ENCODE measurements at regions not wholly inside any gene's neighbourhood (a gene's known extent, or its start where the extent isn't known, plus 50 kb on each side); places are given as distances from the start of the nearest gene placed in this dataset.

DNA sequence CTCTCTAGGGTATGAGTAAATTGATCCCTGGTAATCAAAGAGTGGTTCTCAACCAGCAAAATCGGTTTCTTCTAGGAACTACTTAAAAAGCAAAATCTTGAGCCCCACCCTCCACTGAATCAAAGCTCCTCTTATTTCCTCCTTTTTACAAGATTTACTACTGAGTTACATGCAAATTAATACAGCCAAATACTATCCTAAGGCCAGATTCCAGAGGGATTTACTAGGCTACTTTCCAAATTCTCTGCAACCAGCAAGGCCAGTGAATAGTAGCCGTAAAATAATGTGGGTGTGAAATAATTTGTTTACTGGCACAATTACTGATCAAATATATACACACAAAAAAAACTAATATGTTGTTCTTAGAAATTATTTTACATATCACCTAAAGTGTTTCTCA, 1583.8 kb downstream of the NCAM2 start:
- H3K27ac ChIP-seq (ENCODE audit: low read length), result no peak overlapping the region
- H3K27ac Mint-ChIP-seq, result no peak overlapping the region
- WGBS (ENCODE audit: insufficient coverage), result 55% methylated on average over 1 of the region's 2 CpGs
- H3K9me3 ChIP-seq (ENCODE audit: control insufficient read depth, insufficient read depth, low read length), result no peaks in the 10 kb centered on the region
- no peak overlapping the region for H3K4me3 ChIP-seq (ENCODE audit: low read length)
- H3K27me3 Mint-ChIP-seq (ENCODE audit: low read depth in 2 of 2), result no peaks in the 10 kb centered on the region
- DNase-seq (no peak), ATAC-seq (no peak)
- H3K4me1 ChIP-seq (ENCODE audit: control insufficient read depth, insufficient read depth, low read length), result no peaks in the 10 kb centered on the region
- TF ChIP-seq, protein P1, sequence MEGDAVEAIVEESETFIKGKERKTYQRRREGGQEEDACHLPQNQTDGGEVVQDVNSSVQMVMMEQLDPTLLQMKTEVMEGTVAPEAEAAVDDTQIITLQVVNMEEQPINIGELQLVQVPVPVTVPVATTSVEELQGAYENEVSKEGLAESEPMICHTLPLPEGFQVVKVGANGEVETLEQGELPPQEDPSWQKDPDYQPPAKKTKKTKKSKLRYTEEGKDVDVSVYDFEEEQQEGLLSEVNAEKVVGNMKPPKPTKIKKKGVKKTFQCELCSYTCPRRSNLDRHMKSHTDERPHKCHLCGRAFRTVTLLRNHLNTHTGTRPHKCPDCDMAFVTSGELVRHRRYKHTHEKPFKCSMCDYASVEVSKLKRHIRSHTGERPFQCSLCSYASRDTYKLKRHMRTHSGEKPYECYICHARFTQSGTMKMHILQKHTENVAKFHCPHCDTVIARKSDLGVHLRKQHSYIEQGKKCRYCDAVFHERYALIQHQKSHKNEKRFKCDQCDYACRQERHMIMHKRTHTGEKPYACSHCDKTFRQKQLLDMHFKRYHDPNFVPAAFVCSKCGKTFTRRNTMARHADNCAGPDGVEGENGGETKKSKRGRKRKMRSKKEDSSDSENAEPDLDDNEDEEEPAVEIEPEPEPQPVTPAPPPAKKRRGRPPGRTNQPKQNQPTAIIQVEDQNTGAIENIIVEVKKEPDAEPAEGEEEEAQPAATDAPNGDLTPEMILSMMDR (IDR thresholded peaks at IDR 0.05), result no peak
- no peak overlapping the region for H3K4me3 Mint-ChIP-seq
- H3K27me3 ChIP-seq (ENCODE audit: control insufficient read depth, insufficient read depth, low read length), result no peaks in the 10 kb centered on the region
- intact Hi-C loops (cut with micrococcal nuclease), result no loop called here
- H3K36me3 Mint-ChIP-seq, result peaks cover 6% of the 10 kb centered on the region
- H3K9me3 Mint-ChIP-seq, result peaks cover 2 to 7% of the 10 kb centered on the region in 2 donors
- H3K4me1 Mint-ChIP-seq, result no peaks in the 10 kb centered on the region
- H3K36me3 ChIP-seq (ENCODE audit: control insufficient read depth, insufficient read depth, low read length), result no peaks in the 10 kb centered on the region

DNA sequence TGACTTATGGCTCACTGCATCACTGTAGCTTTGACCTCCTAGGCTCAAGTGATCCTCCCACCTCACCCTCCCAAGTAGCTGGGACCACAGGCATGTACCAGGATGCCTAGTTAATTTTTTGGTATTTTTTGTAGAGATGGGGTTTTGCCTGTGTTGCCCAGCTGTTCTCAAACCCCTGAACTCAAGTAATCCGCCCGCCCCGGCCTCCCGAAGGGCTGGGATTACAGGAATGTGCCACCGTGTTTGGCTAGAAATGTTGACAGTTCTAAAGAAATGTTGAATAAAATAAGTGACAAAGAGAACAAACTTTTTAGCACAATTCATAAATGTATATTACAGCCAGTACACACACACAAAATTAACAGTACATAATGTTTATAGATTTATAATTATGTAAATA, 1586.1 kb downstream of the NCAM2 start:
- no peaks in the 10 kb centered on the region for H3K36me3 ChIP-seq (ENCODE audit: control insufficient read depth, insufficient read depth, low read length)
- H3K27ac ChIP-seq (ENCODE audit: low read length), result no peak overlapping the region
- no peaks in the 10 kb centered on the region for H3K4me1 ChIP-seq (ENCODE audit: control insufficient read depth, insufficient read depth, low read length)
- Mint-ChIP-seq H3K4me3 (no peak overlapping the region), H3K36me3 (peaks cover 6% of the 10 kb centered on the region), H3K9me3 (peaks cover 5 to 10% of the 10 kb centered on the region in 2 donors), H3K27me3 (ENCODE audit: low read depth in 2 of 2) (no peaks in the 10 kb centered on the region), H3K27ac (no peak overlapping the region), H3K4me1 (no peaks in the 10 kb centered on the region)
- intact Hi-C loops (cut with micrococcal nuclease), result no loop called here
- TF ChIP-seq, protein P1 (IDR thresholded peaks at IDR 0.05), result no peak
- H3K9me3 ChIP-seq (ENCODE audit: control insufficient read depth, insufficient read depth, low read length), result no peaks in the 10 kb centered on the region
- DNase-seq, result no peak
- no peak overlapping the region for H3K4me3 ChIP-seq (ENCODE audit: low read length)
- no peaks in the 10 kb centered on the region for H3K27me3 ChIP-seq (ENCODE audit: control insufficient read depth, insufficient read depth, low read length)
- WGBS (ENCODE audit: insufficient coverage), result 96% methylated on average over 4 of the region's 5 CpGs
- ATAC-seq, result no peak

DNA sequence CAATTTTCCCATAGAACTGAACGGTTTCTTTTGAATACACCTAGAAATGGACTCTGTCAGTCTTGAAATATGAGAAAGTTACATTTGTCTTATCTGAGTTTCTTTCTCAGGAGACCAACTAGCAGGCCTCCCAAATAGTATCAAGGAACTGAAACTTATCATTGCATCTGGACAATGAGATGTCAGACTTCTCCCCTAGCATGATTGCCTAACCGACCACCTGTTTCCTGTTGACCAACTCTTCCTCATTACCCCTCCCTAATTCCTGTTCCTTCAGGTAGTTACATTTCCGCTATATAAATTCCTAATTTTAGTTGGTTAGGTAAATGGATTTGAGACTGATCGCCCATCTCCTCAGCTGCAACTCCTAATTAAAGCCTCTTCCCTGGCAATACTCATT, 1587.3 kb downstream of the NCAM2 start:
- no peak for ATAC-seq
- H3K4me3 Mint-ChIP-seq, result no peak overlapping the region
- H3K27me3 ChIP-seq (ENCODE audit: control insufficient read depth, insufficient read depth, low read length), result no peaks in the 10 kb centered on the region
- no peaks in the 10 kb centered on the region for H3K4me1 ChIP-seq (ENCODE audit: control insufficient read depth, insufficient read depth, low read length)
- no peak overlapping the region for H3K27ac Mint-ChIP-seq
- H3K27ac ChIP-seq (ENCODE audit: low read length), result no peak overlapping the region
- no peaks in the 10 kb centered on the region for H3K4me1 Mint-ChIP-seq
- peaks cover 6% of the 10 kb centered on the region for H3K36me3 Mint-ChIP-seq
- WGBS (ENCODE audit: insufficient coverage), result 40% methylated on average over 1 of the region's 4 CpGs
- DNase-seq, result no peak
- no peaks in the 10 kb centered on the region for H3K9me3 ChIP-seq (ENCODE audit: control insufficient read depth, insufficient read depth, low read length)
- H3K4me3 ChIP-seq (ENCODE audit: low read length), result no peak overlapping the region
- no peaks in the 10 kb centered on the region for H3K27me3 Mint-ChIP-seq (ENCODE audit: low read depth in 2 of 2)
- no peaks in the 10 kb centered on the region for H3K36me3 ChIP-seq (ENCODE audit: control insufficient read depth, insufficient read depth, low read length)
- H3K9me3 Mint-ChIP-seq, result peaks cover 10 to 14% of the 10 kb centered on the region in 2 donors
- intact Hi-C loops (cut with micrococcal nuclease), result no loop called here
- TF ChIP-seq, protein P1 (IDR thresholded peaks at IDR 0.05), result no peak

DNA sequence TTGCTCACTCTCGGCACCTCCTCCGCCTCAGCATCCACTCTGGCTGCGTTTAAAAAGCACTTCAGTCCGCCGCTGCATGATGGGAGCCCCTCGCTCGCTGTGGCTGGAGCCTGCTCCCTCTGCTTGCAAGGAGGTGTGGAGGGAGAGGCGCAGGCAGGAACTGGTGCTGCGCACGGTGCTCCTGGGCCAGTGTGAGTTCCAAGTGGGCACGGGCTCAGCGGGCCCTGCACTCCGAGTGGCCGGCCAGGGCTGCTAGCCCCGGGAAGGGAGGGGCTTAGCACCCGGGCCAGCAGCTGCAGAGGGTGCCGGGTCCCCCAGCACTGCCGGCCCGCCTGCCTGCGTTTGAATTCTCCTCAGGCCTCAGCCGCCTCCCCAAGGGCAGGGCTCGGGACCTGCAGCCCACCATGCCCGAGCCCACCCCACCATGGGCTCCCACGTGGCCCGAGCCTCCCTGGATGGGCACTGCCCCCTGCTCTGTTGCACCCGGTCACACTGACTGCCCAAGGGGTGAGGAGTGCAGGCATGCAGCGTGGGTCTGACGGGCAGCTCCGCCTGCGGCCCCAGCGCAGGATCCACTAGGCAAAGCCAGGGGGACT, 1599.5 kb downstream of the NCAM2 start:
- H3K27me3 ChIP-seq (ENCODE audit: control insufficient read depth, insufficient read depth, low read length), result no peaks in the 10 kb centered on the region
- TF ChIP-seq, protein P1 (IDR thresholded peaks at IDR 0.05), result no peak
- no peaks in the 10 kb centered on the region for H3K36me3 ChIP-seq (ENCODE audit: control insufficient read depth, insufficient read depth, low read length)
- DNase-seq (no peak), ATAC-seq (no peak)
- no peak overlapping the region for H3K4me3 Mint-ChIP-seq
- 91% methylated on average over 30 of the region's 31 CpGs for WGBS (ENCODE audit: insufficient coverage)
- intact Hi-C loops (cut with micrococcal nuclease), result no loop called here
- no peak overlapping the region for H3K27ac Mint-ChIP-seq
- no peak overlapping the region for H3K4me3 ChIP-seq (ENCODE audit: low read length)
- no peaks in the 10 kb centered on the region for H3K4me1 Mint-ChIP-seq
- H3K9me3 ChIP-seq (ENCODE audit: control insufficient read depth, insufficient read depth, low read length), result peaks cover 4% of the 10 kb centered on the region
- peaks cover 5 to 14% of the 10 kb centered on the region in 2 donors for H3K9me3 Mint-ChIP-seq
- no peak overlapping the region for H3K27ac ChIP-seq (ENCODE audit: low read length)
- no peaks in the 10 kb centered on the region for H3K4me1 ChIP-seq (ENCODE audit: control insufficient read depth, insufficient read depth, low read length)
- no peaks in the 10 kb centered on the region for H3K27me3 Mint-ChIP-seq (ENCODE audit: low read depth in 2 of 2)
- no peaks in the 10 kb centered on the region for H3K36me3 Mint-ChIP-seq

All from natural killer cell (primary cell).